GM12891 (cell line): ENCODE measurements at regions not wholly inside any gene's neighbourhood (a gene's known extent, or its start where the extent isn't known, plus 50 kb on each side); places are given as distances from the start of the nearest gene placed in this dataset.

ENCODE experiments used
- POLR2A ChIP-seq: IDR thresholded peaks from 2 replicates; pipeline ENCODE4 v1.6.1; 2011; ENCODE audit warnings: low read depth, low read length, control low read depth
- POLR2AphosphoS5 ChIP-seq: IDR thresholded peaks from 2 replicates; pipeline ENCODE4 v1.6.1; 2011; ENCODE audit warnings: low read depth, low read length, control low read depth
- POU2F2 ChIP-seq: IDR thresholded peaks from 2 replicates; pipeline ENCODE4 v1.6.1; 2011; ENCODE audit warnings: low read depth, mild to moderate bottlenecking, control low read depth, low read length, moderate library complexity
- SPI1 ChIP-seq: IDR thresholded peaks from 2 replicates; pipeline ENCODE4 v1.6.1; 2011; ENCODE audit warnings: low read depth, low read length, control low read depth
- TAF1 ChIP-seq: IDR thresholded peaks from 2 replicates; pipeline ENCODE4 v1.6.1; 2011; ENCODE audit warnings: low read depth, low read length, control low read depth

- TF ChIP-seq POLR2AphosphoS5: no peak
- no peak for TF ChIP-seq SPI1
- no peak for TF ChIP-seq TAF1
- no peak for TF ChIP-seq POLR2A
- no peak for TF ChIP-seq POU2F2
These were observed 937.6 kb upstream of the EEF2KMT start for GRCh38 chr16:6035161-6035560.
